NCI-H1105 treated with DMSO at 0.1 percent for 48 hours (cell line): ENCODE measurements at regions not wholly inside any gene's neighbourhood (a gene's known extent, or its start where the extent isn't known, plus 50 kb on each side); places are given as distances from the start of the nearest gene placed in this dataset.
"Not testable (repeated sequence)": the region's sequence is repeated elsewhere in the genome, so short reads cannot be mapped to it uniquely, and the experiment has no call there.

Source experiments
- DNase-seq: peaks from one replicate; lab custom pipeline; 2025; lab: John Stamatoyannopoulos, UW

GRCh38 chr10:64416011-64416410 lies 894.8 kb downstream of the REEP3 start:
- no peak for DNase-seq

- DNase-seq, result no peak
Measured at GRCh38 chr10:64419461-64419860, 898.3 kb downstream of the REEP3 start.

GRCh38 chr10:64426745-64427144 lies 905.5 kb downstream of the REEP3 start:
- no peak for DNase-seq

GRCh38 chr10:64430690-64431323 lies 909.6 kb downstream of the REEP3 start:
- no peak for DNase-seq

- DNase-seq, result not testable (repeated sequence)
Measured at GRCh38 chr10:64441872-64442271, 920.7 kb downstream of the REEP3 start.

- no peak for DNase-seq
Measured at GRCh38 chr10:64444163-64444562, 923.0 kb downstream of the REEP3 start.

- no peak for DNase-seq
Measured at GRCh38 chr10:64444564-64444963, 923.4 kb downstream of the REEP3 start.

- DNase-seq, result no peak
Measured at GRCh38 chr10:64449603-64450002, 928.4 kb downstream of the REEP3 start.

GRCh38 chr10:64450312-64450711 lies 929.1 kb downstream of the REEP3 start:
- no peak for DNase-seq

- no peak for DNase-seq
Measured at GRCh38 chr10:64454962-64455361, 933.8 kb downstream of the REEP3 start.

- DNase-seq, result no peak
Measured at GRCh38 chr10:64458306-64458705, 937.1 kb downstream of the REEP3 start.

- DNase-seq, result no peak
Measured at GRCh38 chr10:64463406-64463805, 942.2 kb downstream of the REEP3 start.

- no peak for DNase-seq
Measured at GRCh38 chr10:64465653-64466052, 944.5 kb downstream of the REEP3 start.

GRCh38 chr10:64468219-64468618 lies 947.0 kb downstream of the REEP3 start:
- no peak for DNase-seq

- no peak for DNase-seq
Measured at GRCh38 chr10:64476506-64476905, 955.3 kb downstream of the REEP3 start.

GRCh38 chr10:64477791-64478190 lies 956.6 kb downstream of the REEP3 start:
- no peak for DNase-seq

- no peak for DNase-seq
Measured at GRCh38 chr10:64484811-64485330, 963.7 kb downstream of the REEP3 start.

- no peak for DNase-seq
Measured at GRCh38 chr10:64486149-64486548, 964.9 kb downstream of the REEP3 start.

GRCh38 chr10:64486901-64487300 lies 965.7 kb downstream of the REEP3 start:
- DNase-seq, result no peak

GRCh38 chr10:64494901-64495300 lies 973.7 kb downstream of the REEP3 start:
- no peak for DNase-seq

- no peak for DNase-seq
Measured at GRCh38 chr10:64497306-64497705, 976.1 kb downstream of the REEP3 start.

GRCh38 chr10:64501807-64502206 lies 980.6 kb downstream of the REEP3 start:
- no peak for DNase-seq

GRCh38 chr10:64502936-64503335 lies 981.7 kb downstream of the REEP3 start:
- no peak for DNase-seq

- no peak for DNase-seq
Measured at GRCh38 chr10:64503429-64503828, 982.2 kb downstream of the REEP3 start.
